ENCODE measurements at regions not wholly inside any gene's neighbourhood (a gene's known extent, or its start where the extent isn't known, plus 50 kb on each side); places are given as distances from the start of the nearest gene placed in this dataset.

- WGBS, 2 donors, result 42 to 52% methylated on average over 1 of the region's 1 CpG
Observed at GRCh38 chr3:31145062-31145461, 250.6 kb upstream of the GADL1 start.

GRCh38 chr3:31147550-31147949, 253.1 kb upstream of the GADL1 start:
- peaks cover 0 to 4% (median 0%) of the 10 kb centered on the region in 3 donors for H3K9me3 ChIP-seq
- intact Hi-C loops (cut with DNase I), result no loop called here
- no peaks in the 10 kb centered on the region for H3K27me3 ChIP-seq
- DNase-seq (no peak), ATAC-seq (no peak)
- 84 to 87% methylated on average over 2 of the region's 2 CpGs for WGBS, 2 donors
- no peaks in the 10 kb centered on the region for H3K4me1 ChIP-seq
- TF ChIP-seq POLR2A (IDR thresholded peaks at IDR 0.05) (no peak), CTCF (IDR thresholded peaks at IDR 0.05) (no peak)
- H3K27ac ChIP-seq, result no peak overlapping the region
- no peak overlapping the region for H3K4me3 ChIP-seq
- no peaks in the 10 kb centered on the region for H3K36me3 ChIP-seq (replicated peaks in 1 of 2; ENCODE audit: insufficient read depth in 1 of 2, low read depth in 2 of 2)

More at GRCh38 chr3:31145062-31145461, 250.6 kb upstream of the GADL1 start:
- Histone ChIP-seq H3K4me3 (no peak overlapping the region), H3K27me3 (no peaks in the 10 kb centered on the region), H3K36me3 (replicated peaks in 1 of 2; ENCODE audit: insufficient read depth in 1 of 2, low read depth in 2 of 2) (no peaks in the 10 kb centered on the region), H3K27ac (no peak overlapping the region), H3K4me1 (no peaks in the 10 kb centered on the region), H3K9me3 (peaks cover 0 to 4% (median 0%) of the 10 kb centered on the region in 3 donors)
- no peak for DNase-seq
- no peak for ATAC-seq
- intact Hi-C loops (cut with DNase I), result no loop called here
- no peak for TF ChIP-seq CTCF (IDR thresholded peaks at IDR 0.05)
- no peak for TF ChIP-seq POLR2A (IDR thresholded peaks at IDR 0.05)

- no peak overlapping the region for H3K4me3 ChIP-seq
- WGBS, 2 donors, result 78 to 83% methylated on average over 8 of the region's 8 CpGs
- DNase-seq (no peak), ATAC-seq (no peak)
- TF ChIP-seq POLR2A (IDR thresholded peaks at IDR 0.05) (no peak), CTCF (IDR thresholded peaks at IDR 0.05) (no peak)
- no peaks in the 10 kb centered on the region for H3K27me3 ChIP-seq
- intact Hi-C loops (cut with DNase I), result no loop called here
- no peaks in the 10 kb centered on the region for H3K36me3 ChIP-seq (replicated peaks in 1 of 2; ENCODE audit: insufficient read depth in 1 of 2, low read depth in 2 of 2)
- H3K27ac ChIP-seq, result no peak overlapping the region
- H3K4me1 ChIP-seq, result no peaks in the 10 kb centered on the region
- no peaks in the 10 kb centered on the region for H3K9me3 ChIP-seq
Observed at GRCh38 chr3:31157047-31157694, 262.7 kb upstream of the GADL1 start.

GRCh38 chr3:31157893-31158620, 263.6 kb upstream of the GADL1 start:
- Histone ChIP-seq H3K27me3 (no peaks in the 10 kb centered on the region), H3K4me3 (no peak overlapping the region), H3K27ac (no peak overlapping the region), H3K9me3 (no peaks in the 10 kb centered on the region), H3K36me3 (replicated peaks in 1 of 2; ENCODE audit: insufficient read depth in 1 of 2, low read depth in 2 of 2) (no peaks in the 10 kb centered on the region), H3K4me1 (no peaks in the 10 kb centered on the region)
- DNase-seq, result no peak
- no peak for TF ChIP-seq CTCF (IDR thresholded peaks at IDR 0.05)
- TF ChIP-seq POLR2A (IDR thresholded peaks at IDR 0.05), result no peak
- no peak for ATAC-seq
- intact Hi-C loops (cut with DNase I), result no loop called here
- WGBS, 2 donors, result 75 to 84% methylated on average over 3 of the region's 3 CpGs

All from body of pancreas (tissue), 4 donors.